H1 (cell line): ENCODE measurements at regions not wholly inside any gene's neighbourhood (a gene's known extent, or its start where the extent isn't known, plus 50 kb on each side); places are given as distances from the start of the nearest gene placed in this dataset.

Experiments
- EP300 ChIP-seq, 2 experiments: IDR thresholded peaks; 1 replicate in 1 of 2; 2 replicates in 1 of 2; pipeline ENCODE4 v1.6.1; 2011 to 2012; ENCODE audit warnings: low read depth in 2 of 2, low read length in 2 of 2, mild to moderate bottlenecking in 2 of 2, borderline replicate concordance in 1 of 2, inconsistent platforms in 1 of 2, moderate library complexity in 1 of 2

GRCh38 chr16:17683281-17683680, 212.5 kb upstream of the XYLT1 start (continued):
- TF ChIP-seq EP300 (IDR thresholded peaks at IDR 0.05; ENCODE audit: borderline replicate concordance in 1 of 2, low read depth in 2 of 2, low read length in 2 of 2) = no peak
